Gastroesophageal sphincter (tissue), 4 donors: ENCODE measurements at regions not wholly inside any gene's neighbourhood (a gene's known extent, or its start where the extent isn't known, plus 50 kb on each side); places are given as distances from the start of the nearest gene placed in this dataset.

Experiments
- ATAC-seq: fragments of 150-250 bp; one replicate; pipeline ENCODE4 v1.9.1; 2016; ENCODE audit warnings: mild to moderate bottlenecking, moderate library complexity
- H3K27ac ChIP-seq, 4 donors: fragments of 200-600 bp; sonication (generic) in 3 of 4; 1 replicate in 3 of 4; 2 replicates in 1 of 4; pipeline ENCODE4 v1.5.1; 2016 to 2019
- H3K27me3 ChIP-seq: fragments of 200-600 bp; sonication (generic); one replicate; pipeline ENCODE4 v1.5.1; 2019
- H3K36me3 ChIP-seq, 2 donors: fragments of 200-600 bp; sonication (generic); one replicate each; pipeline ENCODE4 v1.5.1; 2019; ENCODE audit warnings: control low read depth in 1 of 2
- H3K4me1 ChIP-seq, 3 donors: fragments of 200-600 bp; sonication (generic); 1 replicate in 2 of 3; 2 replicates in 1 of 3; pipeline ENCODE4 v1.5.1; 2016 to 2019; ENCODE audit warnings: control low read depth in 2 of 3
- H3K4me3 ChIP-seq, 2 donors: fragments of 200-600 bp; sonication (generic); one replicate each; pipeline ENCODE4 v1.5.1; 2019; ENCODE audit warnings: mild to moderate bottlenecking in 1 of 2, moderate library complexity in 1 of 2
- H3K9me3 ChIP-seq, 3 donors: fragments of 200-600 bp; sonication (generic); one replicate each; pipeline ENCODE4 v1.5.1; 2017 to 2019; ENCODE audit warnings: control low read depth in 2 of 3
- CTCF ChIP-seq, 4 experiments: fragments of 200-600 bp in 2 of 4; fragments of 450-650 bp in 2 of 4; sonication (generic) in 1 of 4; IDR thresholded peaks; one replicate each; pipeline ENCODE4 v1.5.1; 2017 to 2019; ENCODE audit warnings: antibody characterized with exemption in 4 of 4, mild to moderate bottlenecking in 2 of 4, moderate library complexity in 2 of 4
- EP300 ChIP-seq: sonication (generic); formaldehyde crosslinking; IDR thresholded peaks from one replicate; pipeline ENCODE4 v1.6.1; 2017; ENCODE audit warnings: antibody characterized with exemption, mild to moderate bottlenecking
- POLR2A ChIP-seq, 2 donors: fragments of 450-650 bp; IDR thresholded peaks; one replicate each; pipeline ENCODE4 v1.6.1; 2017; ENCODE audit warnings: antibody characterized with exemption in 2 of 2, mild to moderate bottlenecking in 2 of 2, moderate library complexity in 1 of 2
- POLR2AphosphoS5 ChIP-seq: sonication (generic); formaldehyde crosslinking; IDR thresholded peaks from one replicate; pipeline ENCODE4 v1.6.1; 2017; ENCODE audit warnings: antibody characterized with exemption
- WGBS, 2 donors: methylation state at CpG; one replicate each; pipeline ENCODE4 v1.1.5; 2018; ENCODE audit warnings: low coverage in 1 of 2; 5-methylcytosine and 5-hydroxymethylcytosine counted together

- Histone ChIP-seq H3K27ac (no peak overlapping the region), H3K9me3 (no peaks in the 10 kb centered on the region), H3K4me3 (no peak overlapping the region), H3K4me1 (no peaks in the 10 kb centered on the region), H3K36me3 (no peaks in the 10 kb centered on the region), H3K27me3 (no peaks in the 10 kb centered on the region)
- 90% methylated on average over 3 of the region's 3 CpGs; no CpG with 5 or more reads in 1 of the 2 donors for WGBS, 2 donors
- TF ChIP-seq CTCF (IDR thresholded peaks at IDR 0.05): no peak
- no peak for ATAC-seq
Observed at GRCh38 chr4:173909294-173909693, 374.2 kb downstream of the FBXO8 start.

GRCh38 chr4:173899813-173900212, 369.8 kb upstream of the HAND2 start:
- no peaks in the 10 kb centered on the region for H3K9me3 ChIP-seq
- no peak overlapping the region for H3K27ac ChIP-seq
- H3K4me3 ChIP-seq: no peak overlapping the region
- H3K27me3 ChIP-seq: no peaks in the 10 kb centered on the region
- H3K4me1 ChIP-seq: peaks cover 0 to 11% (median 5%) of the 10 kb centered on the region in 3 donors
- H3K36me3 ChIP-seq: no peaks in the 10 kb centered on the region
- TF ChIP-seq POLR2A (IDR thresholded peaks at IDR 0.05): no peak
- TF ChIP-seq EP300: no peak
- no peak for TF ChIP-seq CTCF (IDR thresholded peaks at IDR 0.05)
- no peak for TF ChIP-seq POLR2AphosphoS5
- no peak for ATAC-seq
- 92 to 93% methylated on average over 2 of the region's 2 CpGs for WGBS, 2 donors

- no peaks in the 10 kb centered on the region for H3K4me1 ChIP-seq
- H3K36me3 ChIP-seq: no peaks in the 10 kb centered on the region
- no peak for ATAC-seq
- no peak overlapping the region for H3K4me3 ChIP-seq
- H3K9me3 ChIP-seq: peaks cover 0 to 5% (median 0%) of the 10 kb centered on the region in 3 donors
- no peaks in the 10 kb centered on the region for H3K27me3 ChIP-seq
- WGBS, 2 donors: 88 to 89% methylated on average over 2 to 3 of the region's 3 CpGs
- H3K27ac ChIP-seq: no peak overlapping the region
- TF ChIP-seq POLR2A (IDR thresholded peaks at IDR 0.05) (no peak), EP300 (no peak), POLR2AphosphoS5 (no peak), CTCF (IDR thresholded peaks at IDR 0.05) (no peak)
Observed at GRCh38 chr4:173891072-173891471, 361.0 kb upstream of the HAND2 start.

- ATAC-seq: no peak
- Histone ChIP-seq H3K9me3 (peaks cover 0 to 7% (median 0%) of the 10 kb centered on the region in 3 donors), H3K27ac (no peak overlapping the region), H3K36me3 (no peaks in the 10 kb centered on the region), H3K4me3 (no peak overlapping the region), H3K27me3 (no peaks in the 10 kb centered on the region), H3K4me1 (no peaks in the 10 kb centered on the region)
- TF ChIP-seq CTCF (IDR thresholded peaks at IDR 0.05) (no peak), EP300 (no peak), POLR2AphosphoS5 (no peak), POLR2A (IDR thresholded peaks at IDR 0.05) (no peak)
- WGBS, 2 donors: 50 to 75% methylated on average over 4 of the region's 4 CpGs
Observed at GRCh38 chr4:173883821-173884220, 353.8 kb upstream of the HAND2 start.

- H3K27ac ChIP-seq: no peak overlapping the region
- no peaks in the 10 kb centered on the region for H3K27me3 ChIP-seq
- no peaks in the 10 kb centered on the region for H3K36me3 ChIP-seq
- no peak for ATAC-seq
- TF ChIP-seq POLR2AphosphoS5: no peak
- TF ChIP-seq POLR2A (IDR thresholded peaks at IDR 0.05): no peak
- TF ChIP-seq EP300: no peak
- no peak for TF ChIP-seq CTCF (IDR thresholded peaks at IDR 0.05)
- no peaks in the 10 kb centered on the region for H3K4me1 ChIP-seq
- H3K9me3 ChIP-seq: peaks cover 0 to under 1% (median 0%) of the 10 kb centered on the region in 3 donors
- WGBS, 2 donors: 39 to 40% methylated on average over 1 of the region's 1 CpG
- H3K4me3 ChIP-seq: no peak overlapping the region
Observed at GRCh38 chr4:173880897-173881296, 350.9 kb upstream of the HAND2 start.
